ENCODE measurements at regions not wholly inside any gene's neighbourhood (a gene's known extent, or its start where the extent isn't known, plus 50 kb on each side); places are given as distances from the start of the nearest gene placed in this dataset.

DNA sequence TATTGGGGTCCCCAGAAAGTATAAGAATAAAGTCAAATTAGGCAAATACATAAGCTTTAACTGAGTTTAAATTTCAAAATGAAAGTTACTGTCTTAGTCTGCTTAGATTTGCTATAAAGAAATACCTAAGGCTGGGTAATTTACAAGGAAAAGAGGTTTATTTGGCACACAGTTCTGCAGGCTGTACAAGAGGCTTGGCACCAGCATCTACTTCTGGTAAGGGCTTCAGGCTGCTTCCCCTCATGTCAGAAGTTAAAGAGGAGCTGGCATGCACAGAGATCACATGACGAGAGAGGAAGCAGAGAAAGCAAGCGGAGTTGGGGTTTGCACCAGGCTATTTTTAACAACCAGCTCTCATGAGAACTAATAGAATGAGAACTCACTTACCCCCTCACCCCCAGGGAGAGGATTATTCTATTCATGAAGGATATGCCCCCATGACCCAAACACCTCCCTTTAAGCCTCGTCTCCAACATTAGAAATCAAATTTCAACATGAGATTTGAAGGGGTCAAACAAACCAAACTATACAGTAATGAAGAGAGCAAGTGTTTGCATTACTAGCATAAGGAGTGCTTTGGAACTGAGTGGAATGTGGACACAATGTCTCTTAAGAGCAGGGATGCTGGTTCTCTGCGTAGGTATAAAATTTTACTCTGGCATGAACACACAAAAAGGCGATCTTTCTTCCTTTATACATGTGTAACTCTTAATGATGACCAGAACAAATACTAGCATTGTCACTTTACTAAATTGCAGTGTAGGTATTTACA, 292.8 kb upstream of the PMFBP1 start:
- Histone ChIP-seq H4K20me1 (replicated peaks; ENCODE audit: control insufficient read depth, insufficient read depth, low read length) (no peaks in the 10 kb centered on the region), H3K4me3 (no peak overlapping the region), H3K27ac (ENCODE audit: extremely low read depth, low read depth, low read length) (no peak overlapping the region), H3K9me3 (replicated peaks; ENCODE audit: control insufficient read depth, insufficient read depth, low read depth, low read length) (no peaks in the 10 kb centered on the region), H3K4me2 (ENCODE audit: insufficient read depth, low read length) (no peak overlapping the region), H3K9me1 (ENCODE audit: control insufficient read depth, insufficient read depth, low read length) (no peaks in the 10 kb centered on the region), H2AFZ (ENCODE audit: low read depth, low read length) (no peak overlapping the region), H3K36me3 (ENCODE audit: control insufficient read depth, insufficient read depth, low read length) (no peaks in the 10 kb centered on the region), H3K4me1 (replicated peaks in 1 of 2; ENCODE audit: control insufficient read depth in 2 of 2, insufficient read depth in 2 of 2, low read length in 2 of 2) (no peaks in the 10 kb centered on the region), H3K79me2 (ENCODE audit: control insufficient read depth, insufficient read depth, low read length) (no peaks in the 10 kb centered on the region), H3K9ac (ENCODE audit: insufficient read depth in 1 of 2, low read depth in 2 of 2, low read length in 2 of 2) (no peak overlapping the region), H3K27me3 (ENCODE audit: control insufficient read depth in 2 of 2, insufficient read depth in 2 of 2, low read length in 2 of 2) (no peaks in the 10 kb centered on the region)
- no peak for ATAC-seq
- no peak for FAIRE-seq
- no TSS peak for BruUV-seq (replicated peaks)
- WGBS (ENCODE audit: insufficient coverage, low coverage, missing lambda C conversion rate), result 0% methylated on average over 5 of the region's 5 CpGs
- POLR2A ChIA-PET, result interaction anchor here (0.6 kb wide), 1 partner anchor 47 kb away, joined by 3 read pairs; no protein-coding TSS in a partner anchor
- in situ Hi-C loops (cut with MboI), result no loop called here
- 0 out of 2 replicates have a peak, but pooled peaks have one; percentile 40 for TF ChIP-seq ZNF766 (CRISPR knock-in tag; conservative IDR thresholded peaks at IDR 0.05)
- TF ChIP-seq STAT5A (IDR thresholded peaks at IDR 0.05; ENCODE audit: borderline replicate concordance, low read length), result no peak
- DNase-seq (ENCODE audit: extremely low read depth in 1 of 4, low spot score in 3 of 4), result no peak
- intact Hi-C loops (cut with micrococcal nuclease), result loop anchor here (5.0 kb wide), 2 partner anchors 222 to 337 kb away; no protein-coding TSS in a partner anchor
- CTCF ChIA-PET (ENCODE audit: low intra/inter-chr PET ratio), result no interaction called here

DNA sequence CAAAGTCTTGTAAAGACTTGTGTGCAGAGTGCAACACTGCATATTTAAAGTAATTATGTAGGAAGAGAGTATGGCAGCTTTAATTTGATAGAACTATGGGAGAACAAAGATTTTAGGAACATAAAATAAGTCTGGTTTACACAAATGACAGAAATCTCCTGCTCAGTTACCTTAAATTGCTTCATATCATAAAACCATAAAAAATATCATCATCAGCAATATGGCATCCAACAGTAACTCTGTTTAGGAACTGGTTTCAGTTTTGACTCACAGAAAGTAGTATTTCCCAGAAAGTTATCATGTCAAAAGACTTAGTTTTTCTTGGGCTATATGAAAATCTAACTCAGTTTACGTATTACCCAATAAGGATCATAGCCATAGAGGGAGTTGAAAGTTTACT, 292.1 kb upstream of the PMFBP1 start:
- DNase-seq (ENCODE audit: extremely low read depth in 1 of 4, low spot score in 3 of 4) (no peak), ATAC-seq (no peak), FAIRE-seq (no peak)
- H3K27me3 ChIP-seq (ENCODE audit: control insufficient read depth in 2 of 2, insufficient read depth in 2 of 2, low read length in 2 of 2), result no peaks in the 10 kb centered on the region
- intact Hi-C loops (cut with micrococcal nuclease), result no loop called here
- H4K20me1 ChIP-seq (replicated peaks; ENCODE audit: control insufficient read depth, insufficient read depth, low read length), result no peaks in the 10 kb centered on the region
- H3K4me3 ChIP-seq, result no peak overlapping the region
- CTCF ChIA-PET (ENCODE audit: low intra/inter-chr PET ratio), result no interaction called here
- in situ Hi-C loops (cut with MboI), result no loop called here
- no peaks in the 10 kb centered on the region for H3K9me1 ChIP-seq (ENCODE audit: control insufficient read depth, insufficient read depth, low read length)
- H3K4me1 ChIP-seq (replicated peaks in 1 of 2; ENCODE audit: control insufficient read depth in 2 of 2, insufficient read depth in 2 of 2, low read length in 2 of 2), result no peaks in the 10 kb centered on the region
- WGBS (ENCODE audit: insufficient coverage, low coverage, missing lambda C conversion rate), result 10% methylated on average over 1 of the region's 1 CpG
- no peaks in the 10 kb centered on the region for H3K79me2 ChIP-seq (ENCODE audit: control insufficient read depth, insufficient read depth, low read length)
- no peaks in the 10 kb centered on the region for H3K36me3 ChIP-seq (ENCODE audit: control insufficient read depth, insufficient read depth, low read length)
- H3K27ac ChIP-seq (ENCODE audit: extremely low read depth, low read depth, low read length), result no peak overlapping the region
- no peaks in the 10 kb centered on the region for H3K9me3 ChIP-seq (replicated peaks; ENCODE audit: control insufficient read depth, insufficient read depth, low read depth, low read length)
- no peak overlapping the region for H3K9ac ChIP-seq (ENCODE audit: insufficient read depth in 1 of 2, low read depth in 2 of 2, low read length in 2 of 2)
- no TSS peak for BruUV-seq (replicated peaks)
- H2AFZ ChIP-seq (ENCODE audit: low read depth, low read length), result no peak overlapping the region
- POLR2A ChIA-PET, result interaction anchor here (0.6 kb wide), 1 partner anchor 46 kb away, joined by 3 read pairs; no protein-coding TSS in a partner anchor
- peak; percentile 47 for TF ChIP-seq ZNF316 (IDR thresholded peaks at IDR 0.05)
- 0 out of 2 replicates have a peak, but pooled peaks have one; percentile 24 for TF ChIP-seq C11orf30 (IDR thresholded peaks at IDR 0.05; ENCODE audit: low read depth)
- no peak for TF ChIP-seq GABPA (tag; conservative IDR thresholded peaks at IDR 0.05; ENCODE audit: low read depth)
- H3K4me2 ChIP-seq (ENCODE audit: insufficient read depth, low read length), result no peak overlapping the region

All from K562 (cell line).